ENCODE measurements at regions not wholly inside any gene's neighbourhood (a gene's known extent, or its start where the extent isn't known, plus 50 kb on each side); places are given as distances from the start of the nearest gene placed in this dataset.

DNA sequence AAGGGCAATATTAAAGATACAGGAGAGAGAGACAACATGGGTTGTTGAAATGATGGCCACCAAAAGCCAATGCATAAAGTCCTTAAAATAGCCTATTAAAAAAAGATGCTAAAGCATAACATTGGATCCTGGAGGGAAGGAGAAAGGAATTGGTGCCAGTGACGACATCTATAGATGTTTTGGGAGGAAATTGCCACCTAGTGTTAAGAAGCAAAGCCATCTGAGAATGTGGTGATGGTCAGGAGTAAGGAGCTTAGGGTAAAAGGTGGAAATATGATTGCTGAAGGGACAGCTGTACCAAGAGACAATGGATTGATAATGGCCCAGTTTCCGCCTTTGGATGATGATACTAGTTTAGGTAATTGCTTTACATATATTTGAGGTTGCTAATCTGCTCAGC, 85.1 kb downstream of the TMEM30B start:
- TF ChIP-seq, protein P1, sequence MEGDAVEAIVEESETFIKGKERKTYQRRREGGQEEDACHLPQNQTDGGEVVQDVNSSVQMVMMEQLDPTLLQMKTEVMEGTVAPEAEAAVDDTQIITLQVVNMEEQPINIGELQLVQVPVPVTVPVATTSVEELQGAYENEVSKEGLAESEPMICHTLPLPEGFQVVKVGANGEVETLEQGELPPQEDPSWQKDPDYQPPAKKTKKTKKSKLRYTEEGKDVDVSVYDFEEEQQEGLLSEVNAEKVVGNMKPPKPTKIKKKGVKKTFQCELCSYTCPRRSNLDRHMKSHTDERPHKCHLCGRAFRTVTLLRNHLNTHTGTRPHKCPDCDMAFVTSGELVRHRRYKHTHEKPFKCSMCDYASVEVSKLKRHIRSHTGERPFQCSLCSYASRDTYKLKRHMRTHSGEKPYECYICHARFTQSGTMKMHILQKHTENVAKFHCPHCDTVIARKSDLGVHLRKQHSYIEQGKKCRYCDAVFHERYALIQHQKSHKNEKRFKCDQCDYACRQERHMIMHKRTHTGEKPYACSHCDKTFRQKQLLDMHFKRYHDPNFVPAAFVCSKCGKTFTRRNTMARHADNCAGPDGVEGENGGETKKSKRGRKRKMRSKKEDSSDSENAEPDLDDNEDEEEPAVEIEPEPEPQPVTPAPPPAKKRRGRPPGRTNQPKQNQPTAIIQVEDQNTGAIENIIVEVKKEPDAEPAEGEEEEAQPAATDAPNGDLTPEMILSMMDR (IDR thresholded peaks at IDR 0.05; ENCODE audit: unreplicated experiment): no peak
- H3K27me3 Mint-ChIP-seq: peaks cover 2% of the 10 kb centered on the region
- DNase-seq (ENCODE audit: low spot score, unreplicated experiment): no peak

DNA sequence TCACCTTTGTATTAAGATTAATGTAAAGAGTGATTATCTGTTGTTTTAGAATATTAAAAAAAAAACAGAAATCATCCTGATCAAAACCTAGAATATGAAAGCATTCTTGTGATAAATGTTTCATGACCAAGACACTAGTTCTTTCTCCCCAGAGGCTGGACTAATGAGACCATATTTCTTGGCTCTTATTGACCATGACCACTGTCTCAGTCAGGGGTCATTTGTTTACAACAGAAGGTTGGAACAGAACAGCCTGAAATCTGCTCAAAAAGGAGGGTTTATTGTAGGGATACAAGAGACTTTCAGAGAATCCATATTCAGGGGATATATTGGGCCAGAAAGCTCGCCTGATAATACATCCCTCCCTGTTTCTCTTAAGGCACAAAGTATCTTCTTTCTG, 87.7 kb downstream of the TMEM30B start:
- Mint-ChIP-seq H3K9me3 (ENCODE audit: low read depth) (no peaks in the 10 kb centered on the region), H3K27me3 (peaks cover 17% of the 10 kb centered on the region)

More for the DNA sequence above, 85.1 kb downstream of the TMEM30B start:
- H3K9me3 Mint-ChIP-seq (ENCODE audit: low read depth): no peaks in the 10 kb centered on the region
- H3K4me3 Mint-ChIP-seq (ENCODE audit: low read depth): no peak overlapping the region
- no peak overlapping the region for H3K27ac Mint-ChIP-seq
- H3K4me1 Mint-ChIP-seq (ENCODE audit: low read depth): no peaks in the 10 kb centered on the region
- no peaks in the 10 kb centered on the region for H3K36me3 Mint-ChIP-seq (ENCODE audit: insufficient read depth)

DNA sequence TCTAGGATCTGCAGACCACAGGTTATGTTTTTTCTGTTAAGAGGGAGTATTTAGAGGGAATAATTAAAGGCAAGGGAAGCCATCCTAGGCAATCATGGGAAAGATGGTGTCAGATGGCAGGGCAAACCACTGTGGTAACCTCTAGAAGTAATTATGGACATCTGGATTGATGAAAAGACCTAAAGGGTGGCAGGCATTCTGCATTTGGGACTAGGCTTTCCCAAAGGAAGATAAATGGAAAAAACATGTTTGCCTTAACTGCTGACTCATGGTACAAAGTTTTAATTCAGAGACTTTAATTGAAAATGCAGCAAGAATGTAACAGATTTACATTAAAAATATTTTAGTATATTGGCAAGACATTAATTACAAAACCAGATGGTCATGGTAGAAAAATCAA, 88.1 kb downstream of the TMEM30B start:
- Mint-ChIP-seq H3K4me1 (ENCODE audit: low read depth) (peaks cover 4% of the 10 kb centered on the region), H3K27me3 (peaks cover 15% of the 10 kb centered on the region), H3K4me3 (ENCODE audit: low read depth) (no peak overlapping the region), H3K9me3 (ENCODE audit: low read depth) (no peaks in the 10 kb centered on the region), H3K36me3 (ENCODE audit: insufficient read depth) (no peaks in the 10 kb centered on the region), H3K27ac (no peak overlapping the region)
- DNase-seq (ENCODE audit: low spot score, unreplicated experiment): no peak
- TF ChIP-seq, protein P1 (IDR thresholded peaks at IDR 0.05; ENCODE audit: unreplicated experiment): no peak

More for the DNA sequence above, 87.7 kb downstream of the TMEM30B start:
- DNase-seq (ENCODE audit: low spot score, unreplicated experiment): no peak
- Mint-ChIP-seq H3K4me3 (ENCODE audit: low read depth) (no peak overlapping the region), H3K4me1 (ENCODE audit: low read depth) (peaks cover 4% of the 10 kb centered on the region), H3K36me3 (ENCODE audit: insufficient read depth) (no peaks in the 10 kb centered on the region), H3K27ac (no peak overlapping the region)
- TF ChIP-seq, protein P1 (IDR thresholded peaks at IDR 0.05; ENCODE audit: unreplicated experiment): no peak

DNA sequence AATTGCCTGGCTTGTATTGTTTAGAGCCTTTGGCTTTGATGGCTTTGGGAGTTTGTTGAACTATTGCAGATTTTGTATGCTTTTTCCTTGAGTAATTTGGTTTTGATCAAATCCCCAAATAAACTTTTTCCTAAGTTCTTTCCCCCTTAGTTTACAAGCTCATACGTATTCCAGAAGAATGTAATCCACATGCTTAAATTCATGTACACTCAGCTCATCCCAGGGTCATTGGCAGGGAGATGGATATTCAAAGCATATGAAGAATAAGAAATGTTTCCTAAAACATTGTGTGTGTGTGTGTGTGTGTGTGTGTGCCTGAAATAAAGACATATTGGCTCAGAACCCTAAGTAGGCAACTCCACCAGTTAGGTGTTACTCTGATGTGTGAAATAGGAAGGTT, 89.4 kb downstream of the TMEM30B start:
- TF ChIP-seq, protein P1 (IDR thresholded peaks at IDR 0.05; ENCODE audit: unreplicated experiment): no peak
- no peaks in the 10 kb centered on the region for H3K9me3 Mint-ChIP-seq (ENCODE audit: low read depth)
- no peak for DNase-seq (ENCODE audit: low spot score, unreplicated experiment)
- peaks cover 5% of the 10 kb centered on the region for H3K4me1 Mint-ChIP-seq (ENCODE audit: low read depth)
- no peak overlapping the region for H3K27ac Mint-ChIP-seq
- H3K36me3 Mint-ChIP-seq (ENCODE audit: insufficient read depth): no peaks in the 10 kb centered on the region
- H3K27me3 Mint-ChIP-seq: peaks cover 20% of the 10 kb centered on the region
- H3K4me3 Mint-ChIP-seq (ENCODE audit: low read depth): no peak overlapping the region

DNA sequence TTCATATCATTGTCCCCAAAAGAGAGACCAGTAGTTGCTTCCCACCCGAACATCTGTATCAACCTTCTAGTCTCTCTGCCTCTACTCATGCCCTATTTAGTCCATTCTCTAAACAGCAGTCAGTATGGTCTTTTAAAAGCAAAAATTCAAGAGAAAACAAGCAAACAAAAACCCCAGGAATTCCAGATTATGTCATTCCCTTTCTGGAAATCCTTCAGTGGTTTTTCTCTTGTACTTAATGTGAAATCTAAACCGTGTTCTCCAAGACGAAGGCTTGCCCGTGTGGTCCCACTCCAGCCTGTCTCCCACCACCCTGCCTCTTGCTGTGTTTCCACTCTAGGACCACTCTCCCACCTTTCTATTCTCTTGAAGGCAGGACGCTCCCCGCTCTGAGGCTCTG, 90.8 kb downstream of the TMEM30B start:
- TF ChIP-seq, protein P1 (IDR thresholded peaks at IDR 0.05; ENCODE audit: unreplicated experiment): no peak
- H3K27me3 Mint-ChIP-seq: peaks cover 23% of the 10 kb centered on the region
- H3K36me3 Mint-ChIP-seq (ENCODE audit: insufficient read depth): no peaks in the 10 kb centered on the region
- no peak overlapping the region for H3K4me3 Mint-ChIP-seq (ENCODE audit: low read depth)
- no peak for DNase-seq (ENCODE audit: low spot score, unreplicated experiment)
- peaks cover 6% of the 10 kb centered on the region for H3K4me1 Mint-ChIP-seq (ENCODE audit: low read depth)
- H3K9me3 Mint-ChIP-seq (ENCODE audit: low read depth): no peaks in the 10 kb centered on the region
- H3K27ac Mint-ChIP-seq: no peak overlapping the region

All from progenitor cell of endocrine pancreas (in vitro differentiated cells).